ENCODE measurements at regions not wholly inside any gene's neighbourhood (a gene's known extent, or its start where the extent isn't known, plus 50 kb on each side); places are given as distances from the start of the nearest gene placed in this dataset.

DNA sequence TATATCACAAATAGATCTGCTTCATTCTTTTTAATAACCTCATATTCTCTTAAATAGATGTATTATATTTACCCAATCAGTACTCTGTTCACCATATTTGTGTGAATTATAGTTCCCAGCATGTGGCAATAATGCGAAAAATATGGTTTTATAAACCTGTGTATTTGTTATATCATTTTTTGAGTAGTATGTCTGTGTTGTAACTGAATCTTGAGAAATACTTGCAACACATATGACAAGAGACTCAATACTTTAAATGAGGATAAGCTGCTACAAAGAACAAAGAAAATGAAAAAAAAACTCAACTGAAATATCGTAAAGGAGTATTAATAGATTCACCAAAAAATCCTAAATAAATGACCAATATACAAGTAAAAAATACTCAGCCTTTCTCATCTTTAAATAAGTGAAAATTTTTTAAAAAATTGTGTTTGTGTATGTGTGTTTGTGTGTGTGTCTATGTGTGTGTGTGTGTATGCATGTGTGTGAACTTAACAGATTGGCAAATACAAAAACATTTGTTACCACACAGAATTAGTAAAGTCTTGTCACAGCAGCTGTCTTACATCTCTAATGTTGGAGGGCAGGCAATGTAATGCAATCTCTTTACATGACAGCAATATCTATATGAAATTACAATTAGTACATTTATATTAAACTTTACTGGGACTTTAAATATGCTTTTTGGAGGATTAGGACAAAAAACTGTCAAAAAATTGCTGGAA lies 441.9 kb upstream of the MGAT4C start:
- TF ChIP-seq EZH2 (IDR thresholded peaks at IDR 0.05; ENCODE audit: insufficient read depth, poor library complexity, severe bottlenecking) (no peak), EZH2phosphoT487 (IDR thresholded peaks at IDR 0.05; ENCODE audit: insufficient read depth, low read depth) (no peak)
